ENCODE measurements at regions not wholly inside any gene's neighbourhood (a gene's known extent, or its start where the extent isn't known, plus 50 kb on each side); places are given as distances from the start of the nearest gene placed in this dataset.

GRCh38 chr18:30376515-30376914 lies 666.0 kb downstream of the DSC3 start:
- no peak overlapping the region for H3K4ac ChIP-seq (ENCODE audit: low read depth, low read length)
- H3K79me1 ChIP-seq (ENCODE audit: insufficient read depth, low read depth, low read length, poor library complexity, severe bottlenecking) = no peaks in the 10 kb centered on the region
- no peak overlapping the region for H3K18ac ChIP-seq (ENCODE audit: insufficient read length, low read depth, low read length)
- H3K36me3 Mint-ChIP-seq (ENCODE audit: insufficient read depth in 1 of 3, low read depth in 3 of 3) = peaks cover 0 to 15% (median 10%) of the 10 kb centered on the region in 3 experiments; a peak in 4 of 7 replicates
- H3K14ac ChIP-seq (ENCODE audit: insufficient read depth, low read length) = no peak overlapping the region
- no peaks in the 10 kb centered on the region for H4K20me1 ChIP-seq (ENCODE audit: control insufficient read depth, insufficient read depth, insufficient read length)
- H3K27ac ChIP-seq (ENCODE audit: insufficient read length, low read depth, low read length) = no peak overlapping the region
- peak; percentile 56 for DNase-seq
- no peaks in the 10 kb centered on the region for H3K27me3 ChIP-seq (ENCODE audit: insufficient read depth, low read length)
- H3K4me2 ChIP-seq (ENCODE audit: insufficient read depth, insufficient read length, low read length) = no peak overlapping the region
- no peak overlapping the region for H3K9ac ChIP-seq (ENCODE audit: extremely low read depth, insufficient read length, low read length)
- no peak overlapping the region; a peak in 1 of 7 replicates for H3K27ac Mint-ChIP-seq
- H2BK5ac ChIP-seq (ENCODE audit: insufficient read length, low read length) = no peak overlapping the region
- no peak overlapping the region for H4K8ac ChIP-seq (replicated peaks; ENCODE audit: insufficient read length, low read depth, low read length)
- no peak overlapping the region for H4K91ac ChIP-seq (ENCODE audit: insufficient read length, low read depth, low read length)
- H3K56ac ChIP-seq (ENCODE audit: insufficient read length, low read depth, low read length) = no peak overlapping the region
- no peak overlapping the region for H3T11ph ChIP-seq (ENCODE audit: low read length)
- H3K79me2 ChIP-seq (ENCODE audit: insufficient read depth, low read length) = no peaks in the 10 kb centered on the region
- peaks cover 6 to 7% of the 10 kb centered on the region in 2 experiments for H3K4me1 Mint-ChIP-seq
- TF ChIP-seq, protein P1, sequence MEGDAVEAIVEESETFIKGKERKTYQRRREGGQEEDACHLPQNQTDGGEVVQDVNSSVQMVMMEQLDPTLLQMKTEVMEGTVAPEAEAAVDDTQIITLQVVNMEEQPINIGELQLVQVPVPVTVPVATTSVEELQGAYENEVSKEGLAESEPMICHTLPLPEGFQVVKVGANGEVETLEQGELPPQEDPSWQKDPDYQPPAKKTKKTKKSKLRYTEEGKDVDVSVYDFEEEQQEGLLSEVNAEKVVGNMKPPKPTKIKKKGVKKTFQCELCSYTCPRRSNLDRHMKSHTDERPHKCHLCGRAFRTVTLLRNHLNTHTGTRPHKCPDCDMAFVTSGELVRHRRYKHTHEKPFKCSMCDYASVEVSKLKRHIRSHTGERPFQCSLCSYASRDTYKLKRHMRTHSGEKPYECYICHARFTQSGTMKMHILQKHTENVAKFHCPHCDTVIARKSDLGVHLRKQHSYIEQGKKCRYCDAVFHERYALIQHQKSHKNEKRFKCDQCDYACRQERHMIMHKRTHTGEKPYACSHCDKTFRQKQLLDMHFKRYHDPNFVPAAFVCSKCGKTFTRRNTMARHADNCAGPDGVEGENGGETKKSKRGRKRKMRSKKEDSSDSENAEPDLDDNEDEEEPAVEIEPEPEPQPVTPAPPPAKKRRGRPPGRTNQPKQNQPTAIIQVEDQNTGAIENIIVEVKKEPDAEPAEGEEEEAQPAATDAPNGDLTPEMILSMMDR (conservative IDR thresholded peaks at IDR 0.05) = peak; percentile 79
- no peak overlapping the region for H2BK12ac ChIP-seq (ENCODE audit: insufficient read length, low read depth, low read length)
- H3K23me2 ChIP-seq (ENCODE audit: insufficient read length, low read depth, low read length, poor library complexity, severe bottlenecking) = no peaks in the 10 kb centered on the region
- H3K27me3 Mint-ChIP-seq (ENCODE audit: low read depth) = no peaks in the 10 kb centered on the region
- no peaks in the 10 kb centered on the region; the same call in 1 of the 2 replicates for H3K4me1 ChIP-seq (ENCODE audit: insufficient read depth, low read length)
- no peak overlapping the region for H2BK20ac ChIP-seq (ENCODE audit: low read depth, low read length, poor library complexity, severe bottlenecking)
- peaks cover 9 to 15% of the 10 kb centered on the region in 2 experiments for H3K9me3 Mint-ChIP-seq
- H3K4me3 Mint-ChIP-seq = no peak overlapping the region
- H2BK120ac ChIP-seq (ENCODE audit: low read depth, low read length, poor library complexity, severe bottlenecking) = no peak overlapping the region
- H2AFZ ChIP-seq (ENCODE audit: low read length) = no peak overlapping the region
- H3K9me3 ChIP-seq (ENCODE audit: control insufficient read depth, low read depth, low read length) = no peaks in the 10 kb centered on the region
- H4K5ac ChIP-seq (ENCODE audit: insufficient read length, low read depth, low read length) = no peak overlapping the region
- H2BK15ac ChIP-seq (ENCODE audit: low read depth, low read length) = no peak overlapping the region
- no peak overlapping the region for H2AK5ac ChIP-seq (ENCODE audit: insufficient read length, low read length)
- no peak overlapping the region for H3K23ac ChIP-seq (ENCODE audit: insufficient read length, low read depth, low read length)
- no CpG with 5 or more reads among the region's 4 CpGs for WGBS (ENCODE audit: extremely low coverage, insufficient read length, low lambda C conversion rate)
